Left cardiac atrium (tissue), 4 donors: ENCODE measurements at regions not wholly inside any gene's neighbourhood (a gene's known extent, or its start where the extent isn't known, plus 50 kb on each side); places are given as distances from the start of the nearest gene placed in this dataset.

Source experiments
- ATAC-seq, 2 donors: fragments of 200-7000 bp; cut with Tn5 transposase; one replicate each; pipeline ENCODE4 v1.9.1; 2020; ENCODE audit warnings: mild to moderate bottlenecking in 2 of 2, moderate library complexity in 2 of 2
- DNase-seq: peaks from one replicate; pipeline ENCODE4 v3.0.0-alpha.2; 2020
- intact Hi-C, 2 donors: fragments of 100-400 bp; cut with DNase I; formaldehyde crosslinking; loops; one replicate each; pipeline versions ENCODE4 v1.14.1 to v1.15.1; 2022 to 2023
- donor health status: DM: no; HTN: yes; CAD: no.
- donor health status: DM: no; HTN: yes; CAD: no; lungs with severe emphysema.
- donor health status: DM: yes; HTN: yes; CAD: no.
- donor health status: Dilated cardiomyopathy.

DNA sequence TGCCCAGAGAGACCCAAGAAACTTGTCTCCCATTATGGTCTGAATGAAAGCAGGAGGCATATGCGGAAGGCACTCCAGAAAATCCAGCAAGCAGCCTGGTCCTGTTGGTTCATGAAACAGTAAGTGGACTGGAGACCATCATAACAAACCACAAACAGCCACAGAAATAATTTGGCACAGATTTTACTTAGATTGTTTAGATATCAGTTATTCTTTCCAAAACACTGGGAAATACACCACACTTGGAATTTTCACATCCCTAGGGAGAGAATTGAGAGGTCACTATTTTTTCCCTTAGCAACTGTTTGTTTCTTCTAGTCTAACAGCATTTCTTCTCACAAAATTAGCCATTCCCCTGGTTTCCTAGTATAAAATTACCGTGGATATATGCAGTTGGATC lies 300.8 kb downstream of the OSTF1 start:
- intact Hi-C loops: no loop called here
- no peak for ATAC-seq
- DNase-seq: no peak

DNA sequence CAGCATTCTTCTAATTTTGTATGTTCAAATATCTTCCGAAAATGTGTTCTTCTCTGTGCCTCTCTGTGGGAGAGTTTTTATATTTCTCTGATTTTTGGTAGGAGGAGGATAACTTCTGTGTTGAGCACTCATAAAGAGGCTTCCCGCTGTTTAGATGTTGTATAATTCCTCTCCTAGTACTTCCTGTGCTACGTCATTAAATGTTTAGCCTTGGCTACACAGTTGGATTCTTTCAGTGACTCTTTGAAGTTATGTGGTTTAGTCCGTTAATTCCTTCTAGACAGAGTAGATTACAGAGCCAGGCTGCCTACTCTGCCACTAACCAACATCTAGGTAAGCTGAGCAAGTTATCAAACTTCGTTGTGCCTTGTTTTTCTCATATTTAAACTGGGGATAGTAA lies 302.6 kb downstream of the OSTF1 start:
- no peak for DNase-seq
- no peak for ATAC-seq
- intact Hi-C loops: loop anchor here in 1 of 2 donors (5.0 kb wide), 1 partner anchor 361 kb away; no protein-coding TSS in a partner anchor

DNA sequence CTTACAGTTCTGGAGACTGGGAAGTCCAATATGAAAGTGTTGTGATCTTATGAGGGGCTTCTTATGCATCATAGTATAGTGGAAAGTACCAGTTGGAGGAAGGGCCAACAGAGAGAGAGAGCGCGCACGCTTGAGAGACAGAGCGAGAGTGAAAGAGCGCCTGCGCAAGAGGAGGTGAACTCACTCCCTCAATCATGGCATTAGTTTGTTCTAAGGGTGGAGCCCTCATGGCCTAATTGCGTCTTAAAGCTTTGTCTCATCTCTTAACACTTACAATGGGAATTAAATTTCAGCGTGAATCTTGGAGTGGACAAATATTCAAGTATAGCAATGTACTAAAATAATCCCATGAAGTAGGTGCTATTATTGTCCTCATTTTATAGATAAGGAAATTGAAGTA lies 303.2 kb downstream of the OSTF1 start:
- intact Hi-C loops: loop anchor here in 1 of 2 donors (5.0 kb wide), 1 partner anchor 361 kb away; no protein-coding TSS in a partner anchor
- ATAC-seq (peak; percentile 8 to 83), DNase-seq (peak; percentile 29)

DNA sequence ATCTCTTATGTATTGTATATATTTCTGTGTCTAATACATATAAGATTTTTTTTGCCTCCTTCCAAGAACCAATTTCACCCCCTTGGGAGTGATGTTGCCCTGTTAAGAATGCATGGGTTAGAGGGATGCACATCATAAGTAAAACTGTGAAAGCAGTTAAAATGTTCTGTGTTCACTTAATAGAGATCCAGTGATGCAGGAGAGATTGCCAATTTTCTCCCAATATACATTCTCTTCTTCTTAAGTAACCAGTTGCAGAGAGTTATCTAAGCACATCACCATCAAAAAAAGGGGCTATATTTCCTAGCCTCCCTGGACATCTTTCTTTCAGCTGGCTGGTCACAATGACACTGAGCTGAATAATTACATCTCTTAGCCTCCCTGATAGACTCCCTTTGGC lies 307.0 kb downstream of the OSTF1 start:
- intact Hi-C loops: loop anchor here in 1 of 2 donors (2.0 kb wide), 1 partner anchor 39 kb away; no protein-coding TSS in a partner anchor
- DNase-seq: no peak
- no peak for ATAC-seq

DNA sequence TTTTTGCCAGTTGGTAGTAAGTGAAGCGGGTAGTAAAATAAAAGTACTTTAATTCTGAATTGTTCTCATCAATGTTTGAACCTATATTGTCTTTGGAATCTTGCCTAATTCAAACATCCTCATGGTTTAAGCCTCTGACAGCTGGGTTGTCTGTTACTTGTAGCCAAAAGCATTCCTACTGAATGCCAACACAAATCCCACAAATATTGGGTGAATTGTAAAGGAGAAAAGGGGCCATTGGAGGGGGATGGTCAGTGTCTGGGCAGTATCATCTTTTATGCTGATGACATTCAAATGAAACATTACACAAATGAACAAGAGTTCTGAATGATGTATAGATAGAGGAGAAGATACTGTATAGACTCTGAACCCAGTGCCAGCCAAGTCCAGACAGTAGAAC lies 309.5 kb downstream of the OSTF1 start:
- DNase-seq (no peak), ATAC-seq (no peak)
- intact Hi-C loops: no loop called here

DNA sequence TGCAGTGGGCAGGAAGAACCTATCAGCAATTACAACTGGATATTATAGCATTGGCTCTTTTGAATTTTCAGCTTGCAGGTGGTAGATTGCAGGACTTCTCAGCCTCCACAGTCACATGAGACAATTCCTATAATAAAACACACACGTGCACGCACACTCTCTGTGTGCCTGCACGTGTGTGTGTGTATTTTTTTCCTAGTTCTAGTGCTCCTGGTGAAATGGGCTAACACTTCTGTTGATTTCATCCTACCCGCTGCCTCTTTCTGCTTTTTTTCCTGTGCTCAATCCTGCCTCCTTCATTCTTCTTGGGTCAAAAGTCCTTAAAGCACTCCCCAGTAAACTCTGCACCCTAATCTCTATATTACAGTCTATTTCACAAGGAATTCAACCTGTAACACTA lies 320.1 kb downstream of the OSTF1 start:
- intact Hi-C loops: no loop called here
- no peak for ATAC-seq
- DNase-seq: no peak

DNA sequence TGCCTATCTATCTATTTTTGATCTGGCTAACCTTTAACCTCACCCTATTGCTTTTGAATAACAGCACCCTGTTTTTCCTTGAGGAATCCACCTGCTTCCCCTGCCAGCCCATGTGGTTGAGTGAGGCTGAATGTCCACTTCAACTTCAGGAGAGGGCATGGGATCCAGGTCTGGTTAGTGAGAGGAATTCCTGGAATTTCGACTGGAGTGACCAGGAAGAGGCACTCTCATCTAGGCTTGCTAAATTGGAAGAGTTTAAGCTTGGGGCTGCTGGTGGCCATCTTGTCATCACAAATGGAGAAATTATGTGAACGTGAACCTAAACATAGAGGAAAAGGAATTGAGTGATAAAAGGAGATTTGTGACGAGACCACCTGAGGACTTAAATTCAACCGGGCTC lies 322.1 kb downstream of the OSTF1 start:
- no peak for DNase-seq
- ATAC-seq: no peak
- intact Hi-C loops: no loop called here

DNA sequence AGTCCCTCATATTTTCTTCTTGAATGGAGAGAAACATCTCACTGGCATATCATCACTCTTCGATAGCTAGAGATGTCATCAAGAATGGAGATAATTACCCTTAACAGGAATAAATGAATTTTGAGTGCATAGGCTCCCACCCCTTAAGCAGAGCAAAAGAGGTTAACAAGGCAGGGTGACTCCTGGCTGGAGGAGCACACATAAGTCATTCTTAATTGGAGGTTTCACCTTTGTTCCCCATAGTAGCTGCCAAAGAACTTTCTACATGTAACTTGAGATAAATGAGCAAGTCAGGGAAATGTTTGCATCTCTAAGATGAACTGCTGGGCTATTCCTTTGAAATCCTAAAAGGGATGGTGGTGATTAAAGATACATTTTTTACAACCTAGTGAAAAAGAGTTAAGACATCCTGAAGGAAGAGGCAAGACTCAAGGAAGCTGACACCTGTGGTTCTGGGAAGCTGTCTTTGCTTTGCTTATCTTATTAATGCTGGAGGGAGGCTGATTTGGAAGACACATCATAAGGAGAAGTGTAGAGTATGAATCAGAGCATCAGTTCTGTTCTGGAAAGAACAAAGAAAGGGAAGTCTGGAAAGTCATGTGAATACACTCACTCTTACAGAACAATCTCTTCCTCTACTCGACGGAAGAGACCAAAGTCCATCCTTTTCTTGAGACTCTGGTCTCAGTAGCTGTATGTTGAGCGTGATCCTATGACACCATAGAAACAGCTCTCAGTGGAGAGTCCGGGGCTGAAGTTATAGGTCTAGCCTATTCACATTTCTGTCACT lies 326.3 kb downstream of the OSTF1 start:
- ATAC-seq (peak in 1 of 2 donors; percentile 65), DNase-seq (no peak)
- intact Hi-C loops: no loop called here

DNA sequence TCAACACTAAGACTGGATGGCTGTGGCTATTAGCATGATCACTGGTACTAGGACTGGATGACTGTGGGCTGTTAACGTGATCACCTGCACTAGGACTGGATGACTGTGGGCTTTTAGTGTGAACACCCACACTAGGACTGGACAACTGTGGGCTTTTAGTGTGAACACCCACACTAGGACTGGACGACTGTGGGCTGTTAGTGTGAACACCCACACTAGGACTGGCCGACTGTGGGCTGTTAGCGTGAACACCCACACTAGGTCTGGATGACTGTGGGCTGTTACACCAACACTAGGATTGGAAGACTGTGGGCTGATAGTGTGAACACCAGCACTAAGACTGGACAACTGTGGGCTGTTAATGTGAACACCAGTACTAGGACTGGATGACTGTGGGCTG lies 329.2 kb downstream of the OSTF1 start:
- no peak for DNase-seq
- no peak for ATAC-seq
- intact Hi-C loops: no loop called here

DNA sequence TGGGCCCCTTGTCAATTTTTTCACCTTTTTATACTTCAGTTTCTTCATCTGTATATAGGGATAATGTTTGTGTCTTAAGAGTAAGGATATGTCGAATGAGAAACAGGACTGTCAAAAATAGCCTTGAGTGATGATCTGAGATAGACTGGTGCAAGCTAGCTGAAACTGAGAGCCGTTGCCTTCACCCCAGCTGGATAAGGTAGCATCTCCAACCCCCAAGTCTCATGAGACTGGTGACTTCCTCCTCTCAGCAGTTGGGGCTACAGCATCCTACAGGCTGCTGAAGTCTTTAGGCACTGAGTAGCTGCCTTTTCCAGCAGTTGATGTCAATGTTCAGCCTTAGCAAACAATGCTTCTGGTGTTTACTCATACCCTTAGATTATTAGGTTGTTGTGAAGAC lies 330.2 kb downstream of the OSTF1 start:
- DNase-seq (no peak), ATAC-seq (no peak)
- intact Hi-C loops: no loop called here

DNA sequence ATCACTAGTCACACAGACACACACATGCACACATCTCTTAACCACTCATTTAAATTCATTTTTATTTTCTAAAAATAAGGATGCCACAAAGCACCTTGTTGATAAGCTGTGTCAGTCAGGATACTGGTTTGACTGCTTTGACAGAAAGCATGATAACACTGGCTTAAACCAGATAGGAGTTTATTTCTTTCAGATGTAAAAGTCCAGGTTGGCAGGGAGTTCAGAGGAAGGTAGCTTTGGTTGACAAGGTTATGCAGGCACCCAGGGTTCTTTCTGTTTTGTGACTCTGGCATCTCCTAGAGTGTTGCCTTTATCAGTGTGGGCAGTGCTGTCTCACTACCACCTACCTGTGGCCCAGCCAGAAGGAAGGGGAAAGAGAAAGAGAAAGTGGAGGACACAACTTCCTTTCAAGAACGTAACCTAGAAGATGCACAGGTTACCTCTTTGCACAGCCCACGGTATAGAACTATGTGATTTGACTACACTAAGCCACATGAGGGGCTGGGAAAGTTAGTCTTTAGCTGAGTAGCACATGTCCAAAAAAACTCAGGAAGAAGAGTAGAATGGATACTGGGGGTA lies 334.7 kb downstream of the OSTF1 start:
- intact Hi-C loops: no loop called here
- ATAC-seq (no peak), DNase-seq (no peak)

DNA sequence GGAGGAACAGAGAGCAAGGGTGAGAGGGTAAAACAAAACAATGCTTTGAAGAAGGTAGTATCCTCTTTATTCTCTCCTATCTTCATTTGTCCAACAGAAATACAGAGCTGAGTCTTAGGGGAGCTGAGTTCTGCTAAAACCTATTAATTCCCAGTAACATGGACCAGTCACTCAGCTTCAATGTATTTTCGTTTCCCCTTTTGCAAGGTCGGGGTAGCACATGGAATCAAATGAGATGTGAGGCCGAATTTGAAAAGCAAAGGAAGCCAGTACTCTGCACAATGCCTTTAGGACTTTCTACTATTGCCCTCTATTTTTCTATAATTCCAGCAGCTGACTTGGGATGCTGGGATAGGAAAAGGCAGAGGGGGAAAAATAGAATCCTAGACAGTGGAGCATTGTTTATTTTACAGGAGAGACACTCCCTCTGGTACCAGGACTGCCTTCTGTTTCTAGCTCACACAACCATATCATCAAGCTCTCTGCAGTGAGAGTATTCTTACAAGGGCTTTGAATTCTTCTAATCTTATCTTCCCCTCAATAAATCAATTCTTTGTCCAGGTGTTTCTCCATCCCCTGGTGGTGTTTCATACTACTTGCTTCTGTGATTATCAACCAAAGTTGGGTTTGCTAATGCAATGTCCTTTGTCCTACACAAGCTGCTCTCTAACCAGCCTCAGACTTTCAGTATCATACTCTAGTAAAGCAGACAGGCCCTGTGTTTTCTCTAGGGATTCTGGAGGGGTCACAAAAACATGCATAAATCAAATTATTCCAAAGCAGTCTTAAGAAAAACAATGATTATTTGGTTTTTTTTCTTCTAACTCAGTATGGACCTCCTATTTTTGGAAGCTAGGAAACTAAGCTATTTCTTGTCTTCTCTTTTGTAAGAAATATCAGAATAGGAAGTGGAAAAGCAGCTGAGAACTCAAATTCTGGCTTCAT lies 341.5 kb downstream of the OSTF1 start:
- intact Hi-C loops: no loop called here
- DNase-seq (no peak), ATAC-seq (peak; percentile 34 to 51)

DNA sequence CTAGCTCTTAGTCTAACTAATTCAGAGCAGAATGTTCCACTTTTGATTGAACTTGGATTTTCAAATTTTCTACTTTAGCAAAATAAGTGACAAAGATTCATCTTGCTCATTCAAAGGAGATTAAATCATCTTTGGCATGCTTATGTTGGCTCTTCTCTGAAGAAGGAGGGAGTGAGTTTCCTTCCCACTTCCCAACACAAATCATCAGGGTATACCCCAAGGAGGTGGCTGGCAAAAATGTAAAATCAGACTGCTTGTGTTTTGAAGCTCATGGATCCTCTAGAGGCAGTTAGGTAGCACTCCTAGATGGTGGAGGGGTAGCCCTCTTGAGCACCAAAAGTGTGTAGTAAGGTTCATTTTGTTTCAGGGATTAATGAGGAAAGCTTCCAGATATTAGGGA lies 343.1 kb downstream of the OSTF1 start:
- intact Hi-C loops: no loop called here
- peak in 1 of 2 donors; percentile 44 for ATAC-seq

DNA sequence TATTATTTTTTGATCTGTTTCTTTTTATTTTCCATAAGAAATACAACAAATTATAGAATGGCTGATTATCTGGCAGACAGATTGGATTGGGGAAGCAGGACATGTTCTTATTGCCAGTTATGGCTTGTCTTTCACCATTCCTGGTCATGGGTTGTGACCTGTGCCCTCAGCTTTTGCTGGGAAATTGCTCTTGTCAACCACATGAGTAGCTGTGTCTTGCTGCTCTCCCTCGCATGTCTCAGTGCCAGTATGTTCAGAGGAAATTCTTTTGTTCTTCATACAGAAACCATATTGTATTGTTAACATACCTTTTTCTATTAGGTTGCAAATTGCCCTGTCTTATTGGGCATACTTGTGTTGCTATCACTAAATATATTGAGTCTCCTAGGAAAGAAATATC lies 344.1 kb downstream of the OSTF1 start:
- DNase-seq (no peak), ATAC-seq (peak; percentile 14 to 61)
- intact Hi-C loops: no loop called here

More for the DNA sequence above, 343.1 kb downstream of the OSTF1 start:
- DNase-seq: no peak

DNA sequence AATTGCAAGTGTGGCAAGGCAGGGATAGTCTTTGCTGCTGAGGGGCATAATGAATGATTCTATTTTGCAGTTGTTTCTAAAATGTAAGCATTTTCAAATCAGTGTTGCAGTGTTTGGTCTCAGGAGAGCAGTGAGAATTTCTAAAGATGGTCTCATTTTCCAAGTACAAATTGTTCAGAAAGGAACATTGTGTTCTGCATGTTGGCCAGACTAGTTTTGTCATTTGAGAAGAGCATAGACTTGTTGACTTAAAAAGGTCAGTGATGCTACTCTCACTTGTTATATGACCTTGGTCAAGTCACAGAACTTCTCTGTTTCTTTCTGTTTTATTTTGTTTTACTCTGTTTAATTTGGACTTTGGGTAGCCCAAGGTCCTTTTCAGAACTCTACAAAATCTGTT lies 344.6 kb downstream of the OSTF1 start:
- DNase-seq (no peak), ATAC-seq (peak; percentile 59 to 62)
- intact Hi-C loops: no loop called here

DNA sequence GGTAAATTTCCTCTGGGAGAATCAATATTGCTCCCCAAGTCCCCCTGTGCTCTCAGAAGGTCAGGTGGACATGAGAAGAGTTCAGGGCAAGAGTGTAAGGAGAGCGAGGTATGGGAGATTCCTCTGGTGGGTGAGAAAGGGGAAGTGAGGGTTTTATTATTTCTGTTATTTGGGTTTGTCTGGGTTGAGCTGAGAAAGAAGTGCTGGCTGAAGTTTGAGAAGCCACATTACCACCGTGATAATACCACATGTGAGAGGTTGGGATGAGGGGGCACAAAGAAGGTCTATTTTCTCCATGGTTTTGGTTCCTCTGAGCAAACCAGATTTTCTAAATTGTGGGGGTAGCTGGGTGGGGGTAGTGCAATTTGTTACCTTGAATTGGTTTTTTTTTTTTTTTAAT lies 350.4 kb downstream of the OSTF1 start:
- intact Hi-C loops: no loop called here
- ATAC-seq (no peak), DNase-seq (no peak)

DNA sequence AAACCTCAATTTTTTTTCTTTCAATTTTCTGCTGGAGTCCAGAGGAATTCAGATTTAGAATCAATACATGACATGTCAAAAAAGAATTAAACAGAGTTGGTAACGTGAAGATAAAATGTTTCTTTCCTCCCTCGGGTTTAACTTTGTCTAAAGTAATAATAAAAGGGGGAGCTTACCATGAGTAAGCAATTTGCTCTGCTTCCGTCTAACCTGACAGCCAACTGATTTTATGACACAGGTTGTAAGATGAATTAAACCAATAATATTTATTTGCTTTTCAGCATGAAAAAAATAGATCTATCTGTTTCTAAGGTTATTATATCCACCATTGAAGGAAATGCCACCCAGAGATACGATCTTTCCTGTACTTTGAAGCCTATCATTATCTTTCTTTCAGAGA lies 352.6 kb downstream of the OSTF1 start:
- intact Hi-C loops: loop anchor here in 1 of 2 donors (10.0 kb wide), 1 partner anchor 154 kb away; no protein-coding TSS in a partner anchor
- no peak for DNase-seq
- no peak for ATAC-seq

DNA sequence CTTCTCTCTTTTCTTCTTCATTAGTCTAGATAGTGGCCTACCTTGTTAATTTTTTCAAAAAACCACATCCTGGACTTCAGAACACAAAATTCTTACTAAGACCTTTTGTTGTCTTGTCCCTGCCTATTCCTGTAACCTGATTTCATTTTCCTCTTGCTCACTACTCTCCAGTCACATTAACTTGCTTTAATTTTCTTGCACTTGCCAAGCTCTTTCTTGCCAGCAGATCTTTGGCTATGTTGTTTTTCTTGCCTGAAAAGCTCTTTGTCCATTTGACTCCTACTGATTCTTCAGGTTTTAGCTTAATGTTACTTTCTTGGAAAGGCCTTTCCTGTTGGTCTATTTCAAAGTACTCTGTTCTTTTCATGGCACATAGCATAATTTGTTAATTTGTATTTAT lies 356.8 kb downstream of the OSTF1 start:
- ATAC-seq (no peak), DNase-seq (no peak)
- intact Hi-C loops: loop anchor here in 1 of 2 donors (10.0 kb wide), 1 partner anchor 150 kb away; no protein-coding TSS in a partner anchor

DNA sequence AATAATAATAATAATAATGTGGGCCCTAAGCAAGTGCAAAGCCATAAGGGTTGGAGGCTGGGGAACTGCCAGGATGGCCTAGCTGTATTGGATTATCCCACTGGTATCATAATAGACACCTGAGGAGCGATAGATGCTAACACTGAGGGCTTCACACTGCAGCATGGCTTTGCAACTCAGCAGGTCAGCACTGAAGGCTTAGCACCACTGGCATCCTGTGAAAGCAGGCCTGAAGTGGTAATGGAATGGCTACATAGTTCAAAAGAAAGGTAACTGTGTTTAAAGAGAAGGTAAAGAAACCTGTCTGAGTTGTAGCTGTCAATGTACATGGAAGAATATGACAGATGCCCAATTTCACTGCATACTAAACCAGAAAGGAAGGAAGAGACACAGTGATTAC lies 359.0 kb downstream of the OSTF1 start:
- intact Hi-C loops: loop anchor here in 1 of 2 donors (10.0 kb wide), 1 partner anchor 148 kb away; no protein-coding TSS in a partner anchor
- no peak for ATAC-seq

More for the DNA sequence above, 359.0 kb downstream of the OSTF1 start:
- DNase-seq: no peak
